ENCODE measurements at regions not wholly inside any gene's neighbourhood (a gene's known extent, or its start where the extent isn't known, plus 50 kb on each side); places are given as distances from the start of the nearest gene placed in this dataset.

GRCh38 chr19:30806311-30806710 is 434.1 kb downstream of the ZNF536 start (continued):
- TF ChIP-seq CHD7 (IDR thresholded peaks at IDR 0.05; ENCODE audit: insufficient replicate concordance, low read length): no peak
- no peak for TF ChIP-seq SAP30 (IDR thresholded peaks at IDR 0.05; ENCODE audit: insufficient read depth, insufficient replicate concordance, low read length)
- no peak for TF ChIP-seq GABPA (IDR thresholded peaks at IDR 0.05; ENCODE audit: borderline replicate concordance, insufficient read depth, low read length)
- no peak for TF ChIP-seq SIN3A (conservative IDR thresholded peaks at IDR 0.05 in 1 of 2, IDR thresholded peaks at IDR 0.05 in 1 of 2; ENCODE audit: low read depth in 1 of 2, low read length in 2 of 2)
